GM19238 (cell line): ENCODE measurements at regions not wholly inside any gene's neighbourhood (a gene's known extent, or its start where the extent isn't known, plus 50 kb on each side); places are given as distances from the start of the nearest gene placed in this dataset.
"Not testable (repeated sequence)": the region's sequence is repeated elsewhere in the genome, so short reads cannot be mapped to it uniquely, and the experiment has no call there.

Experiments
- DNase-seq: peaks from one replicate; pipeline ENCODE4 v3.0.0; 2011; ENCODE audit warnings: low spot score; ENCODE audit not compliant: insufficient read length

DNA sequence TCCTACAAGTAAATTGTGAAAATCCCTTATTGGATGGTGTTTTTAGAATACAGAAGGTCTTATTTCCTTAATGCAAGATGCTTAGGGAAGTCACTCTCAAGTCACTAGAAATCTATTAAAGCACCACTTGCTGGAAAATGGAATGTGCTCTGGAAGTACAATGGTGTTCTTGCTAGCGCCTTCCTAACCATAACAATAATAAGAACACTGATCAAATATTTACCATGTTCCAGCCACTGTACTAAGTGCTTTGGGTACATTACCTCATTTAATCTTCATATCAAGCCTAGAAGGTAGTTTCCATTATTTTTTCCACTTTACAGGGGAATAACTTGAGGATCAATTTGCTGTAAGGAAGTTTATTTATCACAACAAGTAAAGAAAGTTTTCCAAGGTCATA is 75.1 kb downstream of the FAM72B start:
- not testable (repeated sequence) for DNase-seq

DNA sequence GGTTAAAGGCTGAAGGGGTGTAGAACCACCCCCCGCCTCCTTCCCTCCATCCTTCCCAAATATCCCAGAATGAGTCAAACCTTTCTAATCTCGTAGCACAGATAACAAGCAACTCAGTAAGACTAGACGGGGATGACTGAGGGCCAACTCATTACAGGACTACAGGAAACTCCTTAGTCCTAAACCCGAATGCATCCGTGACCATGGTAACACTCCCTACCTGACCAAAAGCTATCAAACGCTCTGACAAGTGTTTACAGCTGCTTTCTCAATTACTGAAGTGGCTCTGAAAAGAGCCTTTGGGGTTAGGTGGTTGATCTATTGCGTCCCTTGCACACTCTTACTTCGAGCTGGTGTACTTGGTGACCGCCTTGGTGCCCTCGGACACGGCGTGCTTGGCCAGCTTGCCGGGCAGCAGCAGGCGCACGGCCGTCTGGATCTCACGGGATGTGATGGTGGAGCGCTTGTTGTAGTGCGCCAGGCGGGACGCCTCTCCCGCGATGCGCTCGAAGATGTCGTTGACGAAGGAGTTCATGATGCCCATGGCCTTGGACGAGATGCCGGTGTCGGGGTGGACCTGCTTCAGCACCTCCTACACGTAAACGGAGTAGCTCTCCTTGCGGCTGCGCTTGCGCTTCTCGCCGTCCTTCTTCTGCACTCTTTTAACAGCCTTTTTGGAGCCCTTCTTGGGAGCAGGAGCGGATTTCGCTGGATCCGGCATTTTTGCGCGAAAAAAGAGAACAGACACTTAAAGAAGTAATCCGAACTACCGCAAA is 67.4 kb downstream of the FAM72B start:
- DNase-seq, result not testable (repeated sequence)

DNA sequence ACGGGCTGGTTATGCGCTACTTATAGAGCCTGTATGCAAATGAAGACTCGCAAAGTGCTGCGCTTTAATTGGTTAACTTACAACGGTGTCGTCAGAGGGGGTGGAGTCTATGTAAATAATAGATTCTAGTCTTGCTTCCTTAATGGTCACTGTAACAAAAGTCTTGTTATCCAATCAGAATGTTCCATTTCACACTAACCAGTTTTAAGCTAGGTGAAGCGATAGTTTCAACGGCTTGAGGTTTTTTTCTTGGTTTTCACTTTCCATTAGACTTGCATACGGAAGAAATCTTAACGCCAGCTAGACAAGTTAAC is 66.9 kb downstream of the FAM72B start:
- not testable (repeated sequence) for DNase-seq

DNA sequence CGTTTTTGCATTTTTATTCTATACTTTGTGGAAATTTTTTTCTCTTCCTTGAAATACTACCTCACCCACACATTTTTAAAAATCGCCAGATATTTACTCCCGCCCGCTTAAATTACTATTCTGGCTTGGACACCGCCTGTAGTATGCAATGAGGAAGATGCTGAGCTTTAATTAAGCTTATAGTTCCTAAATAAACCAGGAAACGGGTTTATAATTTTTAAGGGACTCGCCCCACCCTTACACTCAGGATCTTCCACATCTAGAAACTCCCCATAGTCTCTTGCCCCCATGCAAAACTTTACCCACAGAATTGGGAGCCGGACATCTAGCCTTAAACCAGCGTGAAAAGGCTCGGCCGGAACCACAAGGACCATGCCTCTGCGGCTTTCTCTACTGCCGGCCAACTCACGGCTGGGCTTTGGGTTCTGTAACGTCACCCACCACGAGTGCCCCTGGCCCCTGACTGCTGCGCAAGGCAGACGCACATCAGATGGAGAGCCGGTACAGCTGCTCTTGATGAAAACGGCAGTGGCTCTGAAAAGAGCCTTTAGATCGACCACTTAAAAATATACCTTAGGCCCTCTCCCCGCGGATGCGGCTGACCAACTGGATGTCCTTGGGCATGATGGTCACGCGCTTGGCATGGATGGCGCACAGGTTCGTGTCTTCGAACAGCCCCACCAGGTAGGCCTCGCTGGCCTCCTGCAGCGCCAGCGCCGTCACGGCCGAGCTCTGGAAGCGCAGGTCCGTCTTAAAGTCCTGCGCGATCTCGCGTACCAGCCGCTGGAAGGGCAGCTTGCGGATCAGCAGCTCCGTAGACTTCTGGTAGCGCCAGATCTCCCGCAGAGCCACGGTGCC is 66.3 kb downstream of the FAM72B start:
- not testable (repeated sequence) for DNase-seq
